Esophagus squamous epithelium (tissue), 5 donors: ENCODE measurements at regions not wholly inside any gene's neighbourhood (a gene's known extent, or its start where the extent isn't known, plus 50 kb on each side); places are given as distances from the start of the nearest gene placed in this dataset.

ENCODE experiments used
- DNase-seq: peaks from one replicate; lab custom pipeline; 2025; lab: John Stamatoyannopoulos, UW
- H3K27ac ChIP-seq, 4 donors: fragments of 200-600 bp; sonication (generic); one replicate each; pipeline ENCODE4 v1.5.1; 2016 to 2019; ENCODE audit warnings: mild to moderate bottlenecking in 1 of 4
- H3K27me3 ChIP-seq, 4 donors: fragments of 200-600 bp; sonication (generic); 1 replicate in 3 of 4; 2 replicates in 1 of 4; pipeline versions ENCODE4 v1.5.1 to v1.6.0; 2017 to 2021; ENCODE audit warnings: antibody characterized with exemption in 1 of 4
- H3K36me3 ChIP-seq, 3 donors: fragments of 200-600 bp; sonication (generic); one replicate each; pipeline ENCODE4 v1.5.1; 2016 to 2019
- H3K4me1 ChIP-seq, 3 donors: fragments of 200-600 bp; sonication (generic); one replicate each; pipeline ENCODE4 v1.5.1; 2017 to 2019
- H3K4me3 ChIP-seq, 4 donors: fragments of 200-600 bp; sonication (generic); 1 replicate in 3 of 4; 2 replicates in 1 of 4; pipeline ENCODE4 v1.5.1; 2016 to 2019; ENCODE audit warnings: mild to moderate bottlenecking in 2 of 4, moderate library complexity in 1 of 4
- H3K9me3 ChIP-seq, 3 donors: fragments of 200-600 bp; sonication (generic); one replicate each; pipeline ENCODE4 v1.5.1; 2016 to 2019
- CTCF ChIP-seq, 6 experiments: fragments of 450-650 bp in 4 of 6; fragments of 200-600 bp in 2 of 6; sonication (generic) in 2 of 6; IDR thresholded peaks; one replicate each; pipeline ENCODE4 v1.5.1; 2016 to 2019; ENCODE audit warnings: antibody characterized with exemption in 6 of 6, mild to moderate bottlenecking in 4 of 6, moderate library complexity in 4 of 6
- POLR2A ChIP-seq, 4 donors: fragments of 450-650 bp; IDR thresholded peaks; one replicate each; pipeline ENCODE4 v1.6.1; 2017; ENCODE audit warnings: antibody characterized with exemption in 4 of 4, mild to moderate bottlenecking in 4 of 4, moderate library complexity in 3 of 4
- WGBS, 2 donors: methylation state at CpG; one replicate each; pipeline ENCODE4 v1.1.5; 2018; 5-methylcytosine and 5-hydroxymethylcytosine counted together
- intact Hi-C: fragments of 100-400 bp; cut with DNase I; formaldehyde crosslinking; loops from one replicate; pipeline ENCODE4 v1.15.0; 2022
- donor health status: DM: yes; HTN: yes; CAD: no.

- Histone ChIP-seq H3K27me3 (peaks cover 0 to 31% (median 0%) of the 10 kb centered on the region in 4 donors), H3K27ac (no peak overlapping the region), H3K4me1 (no peaks in the 10 kb centered on the region), H3K9me3 (peaks cover 0 to 10% (median 0%) of the 10 kb centered on the region in 3 donors), H3K4me3 (no peak overlapping the region), H3K36me3 (no peaks in the 10 kb centered on the region)
- DNase-seq: no peak
- WGBS, 2 donors: 68 to 71% methylated on average over 18 of the region's 19 CpGs
- TF ChIP-seq POLR2A (IDR thresholded peaks at IDR 0.05) (no peak), CTCF (IDR thresholded peaks at IDR 0.05) (no peak)
- intact Hi-C loops: no loop called here
Measured at GRCh38 chr11:119782006-119782738, 53.2 kb upstream of the NECTIN1 start.

- H3K4me3 ChIP-seq: no peak overlapping the region
- 42 to 51% methylated on average over 2 of the region's 2 CpGs for WGBS, 2 donors
- intact Hi-C loops: no loop called here
- TF ChIP-seq POLR2A (IDR thresholded peaks at IDR 0.05): no peak
- no peak for TF ChIP-seq CTCF (IDR thresholded peaks at IDR 0.05)
- no peak overlapping the region for H3K27ac ChIP-seq
- peaks cover 0 to 10% (median 0%) of the 10 kb centered on the region in 3 donors for H3K9me3 ChIP-seq
- H3K27me3 ChIP-seq: peaks cover 0 to 39% (median 0%) of the 10 kb centered on the region in 4 donors
- no peak for DNase-seq
- H3K4me1 ChIP-seq: no peaks in the 10 kb centered on the region
- no peaks in the 10 kb centered on the region for H3K36me3 ChIP-seq
Measured at GRCh38 chr11:119780222-119780953, 51.4 kb upstream of the NECTIN1 start.

- intact Hi-C loops: no loop called here
- DNase-seq: no peak
- WGBS, 2 donors: 57 to 70% methylated on average over 3 to 6 of the region's 22 CpGs
- no peaks in the 10 kb centered on the region for H3K36me3 ChIP-seq
- H3K9me3 ChIP-seq: peaks cover 0 to 9% (median 0%) of the 10 kb centered on the region in 3 donors
- no peak overlapping the region for H3K27ac ChIP-seq
- H3K4me1 ChIP-seq: no peaks in the 10 kb centered on the region
- H3K27me3 ChIP-seq: peaks cover 0 to 39% (median 0%) of the 10 kb centered on the region in 4 donors
- no peak overlapping the region for H3K4me3 ChIP-seq
- TF ChIP-seq POLR2A (IDR thresholded peaks at IDR 0.05): no peak
- no peak for TF ChIP-seq CTCF (IDR thresholded peaks at IDR 0.05)
Measured at GRCh38 chr11:119779195-119780071, 50.4 kb upstream of the NECTIN1 start.
